NT2/D1 (cell line): ENCODE measurements at regions not wholly inside any gene's neighbourhood (a gene's known extent, or its start where the extent isn't known, plus 50 kb on each side); places are given as distances from the start of the nearest gene placed in this dataset.

Experiments used
- SUZ12 ChIP-seq: IDR thresholded peaks from 2 replicates; pipeline ENCODE4 v1.6.1; 2011; ENCODE audit not compliant: insufficient read length, insufficient read depth; ENCODE audit errors: extremely low read depth
- ZNF274 ChIP-seq: IDR thresholded peaks from 2 replicates; pipeline ENCODE4 v1.6.1; 2011; ENCODE audit warnings: mild to moderate bottlenecking, low read depth, low read length

GRCh38 chr11:70868341-70868885, 384.0 kb downstream of the SHANK2 start:
- TF ChIP-seq ZNF274 (no peak), SUZ12 (no peak)
